GM21717 (cell line): ENCODE measurements at regions not wholly inside any gene's neighbourhood (a gene's known extent, or its start where the extent isn't known, plus 50 kb on each side); places are given as distances from the start of the nearest gene placed in this dataset.

ENCODE experiments used
- ATAC-seq: cut with Tn5 transposase; IDR thresholded peaks from one replicate; pipeline ENCODE4 v1.9.1; 2021; ENCODE audit warnings: mild to moderate bottlenecking, moderate library complexity; ENCODE audit not compliant: unreplicated experiment

GRCh38 chr18:41373612-41374011 is 581.4 kb upstream of the PIK3C3 start:
- ATAC-seq = no peak

DNA sequence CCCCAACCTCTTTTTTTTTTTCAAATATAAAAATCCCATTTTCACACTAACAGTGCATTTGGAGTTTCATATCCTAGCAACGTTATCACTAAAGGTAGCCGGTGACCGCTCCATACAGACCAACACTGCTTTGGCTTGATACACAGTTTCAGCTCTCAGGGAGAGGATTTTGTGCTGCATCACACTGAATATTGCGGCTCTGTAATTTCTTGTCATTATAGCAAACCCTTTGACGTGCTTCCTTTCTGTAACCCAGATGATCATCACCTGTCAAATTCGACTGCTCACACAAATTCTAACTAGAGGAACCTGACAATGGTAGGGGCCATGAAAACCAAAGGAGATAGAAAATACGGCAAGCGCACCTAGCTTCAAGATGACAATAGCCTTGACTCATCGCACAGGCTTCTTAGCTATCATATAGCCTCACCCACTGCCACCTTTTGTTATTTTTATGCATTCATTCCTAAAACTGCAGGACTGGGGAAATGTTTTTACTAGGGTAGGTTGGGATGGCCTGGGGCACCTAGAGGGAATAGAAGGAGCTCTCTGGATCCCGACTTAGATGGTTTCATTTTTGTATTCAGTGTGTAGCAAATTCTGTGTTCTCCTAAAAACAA is 582.9 kb upstream of the PIK3C3 start:
- no peak for ATAC-seq

DNA sequence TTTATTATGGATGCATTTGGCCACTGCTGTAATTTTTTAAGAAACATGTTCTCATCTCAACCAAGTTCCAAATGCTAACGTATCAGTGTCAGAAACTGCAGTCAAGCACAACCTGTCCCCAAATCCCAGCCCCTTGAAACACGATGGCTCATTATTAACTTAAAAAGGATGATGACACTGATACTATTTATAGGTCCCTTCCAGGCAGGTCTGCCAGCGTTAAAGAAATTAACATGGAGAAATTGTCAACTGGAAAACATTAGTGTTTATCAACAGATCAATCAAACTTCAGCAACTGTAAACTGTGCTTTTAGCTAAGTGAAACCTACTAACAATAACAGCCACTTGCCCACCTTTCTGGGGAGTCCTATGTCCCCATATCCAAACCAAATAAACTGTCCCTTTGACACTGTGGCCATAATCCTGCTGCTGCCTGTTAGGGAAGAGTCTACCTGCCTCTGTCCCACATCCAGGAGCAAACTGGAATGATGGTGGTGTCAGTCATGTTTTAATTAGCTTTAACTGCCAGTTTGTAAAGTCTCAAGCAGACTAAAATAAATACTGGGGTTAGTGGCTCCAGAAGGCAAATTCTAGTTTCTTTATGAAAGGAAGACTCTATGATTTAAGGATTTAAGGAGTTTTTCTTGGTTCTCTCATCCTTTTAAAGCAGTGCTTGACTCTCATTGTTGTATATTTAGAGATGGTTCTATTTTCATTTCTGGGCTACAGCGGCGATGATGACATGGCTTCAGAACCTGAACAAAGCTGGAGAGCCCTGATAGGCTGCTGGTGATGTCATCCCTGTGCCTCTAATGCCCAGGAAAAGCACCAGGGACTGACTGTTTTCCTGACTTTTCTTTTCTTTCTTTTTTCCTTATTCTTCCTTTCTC is 583.6 kb upstream of the PIK3C3 start:
- ATAC-seq = no peak

GRCh38 chr18:41370740-41371139 is 584.3 kb upstream of the PIK3C3 start:
- no peak for ATAC-seq

GRCh38 chr18:41357708-41358107 is 597.3 kb upstream of the PIK3C3 start:
- no peak for ATAC-seq

DNA sequence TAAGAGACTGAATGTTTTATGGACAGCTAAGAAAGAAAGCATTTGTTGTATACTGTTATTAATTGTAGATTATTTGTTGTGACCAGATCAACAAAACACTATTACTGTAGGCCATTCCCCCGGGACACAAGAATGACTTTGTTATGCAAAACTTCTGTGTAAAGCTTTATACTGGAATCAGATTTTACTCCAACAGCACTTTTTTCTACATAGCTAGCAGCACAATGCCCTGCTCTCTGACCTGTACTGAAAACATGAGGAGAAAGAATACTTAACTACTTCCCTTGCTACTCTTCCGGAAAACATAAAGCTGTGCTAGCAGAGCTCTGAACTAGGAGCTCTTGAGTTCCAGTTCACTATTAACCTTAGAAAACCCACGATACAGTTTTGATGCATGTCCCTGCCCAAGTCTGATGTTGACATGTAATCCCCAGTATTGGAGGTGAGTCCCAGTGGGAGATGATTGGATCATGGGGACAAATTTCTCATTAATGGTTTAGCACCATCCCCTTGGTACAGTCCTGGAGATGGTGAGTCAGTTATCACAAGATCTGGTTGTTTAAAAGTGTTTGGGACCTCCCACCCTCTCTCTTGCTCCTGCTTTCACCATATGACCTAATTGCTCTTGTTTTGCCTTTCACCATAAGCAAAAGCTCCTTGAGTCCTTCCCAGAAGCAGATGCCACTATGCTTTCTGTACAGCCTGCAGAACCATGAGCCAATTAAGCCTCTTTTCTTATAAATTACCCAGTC is 601.1 kb upstream of the PIK3C3 start:
- ATAC-seq = no peak

GRCh38 chr18:41351430-41351829 is 603.6 kb upstream of the PIK3C3 start:
- ATAC-seq = no peak

DNA sequence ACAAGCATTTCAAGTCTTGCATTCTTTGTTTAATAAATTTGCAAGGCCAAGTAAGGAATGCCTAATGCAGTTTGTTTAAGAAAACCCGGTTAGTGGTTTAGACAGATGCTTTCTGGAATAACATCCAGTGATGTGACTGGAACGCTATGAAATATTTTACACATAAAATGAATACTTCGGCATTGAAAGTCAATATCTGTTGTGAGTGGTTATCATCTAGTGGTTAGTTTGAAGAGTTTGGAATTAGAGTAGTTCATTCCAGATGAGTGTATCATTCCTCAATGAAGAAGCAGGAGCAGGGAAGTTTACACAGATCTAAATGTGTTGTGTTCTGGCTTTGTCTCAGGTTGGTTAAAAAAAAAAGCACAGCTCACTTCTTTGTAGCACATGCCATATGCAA is 608.0 kb upstream of the PIK3C3 start:
- no peak for ATAC-seq

- ATAC-seq = no peak
These were observed 611.2 kb upstream of the PIK3C3 start for GRCh38 chr18:41343808-41344207.

DNA sequence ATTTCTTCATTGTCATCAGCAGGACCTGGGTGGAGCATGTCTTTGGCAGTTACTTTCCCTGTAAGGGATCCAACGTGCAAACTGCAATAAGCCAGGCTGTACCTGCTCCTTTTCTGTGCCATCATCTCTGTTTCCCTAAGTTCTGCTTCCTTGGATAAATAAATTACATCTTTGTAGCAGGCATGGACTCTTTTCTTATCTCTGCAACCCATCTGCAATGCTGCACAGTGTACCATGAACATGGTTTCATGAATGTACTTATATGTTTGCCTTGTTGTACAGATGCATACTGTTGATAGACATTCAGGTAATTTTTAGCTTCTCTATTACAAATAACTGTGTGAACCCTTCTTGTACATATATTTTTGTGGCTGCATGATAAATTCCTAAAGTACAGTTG is 616.7 kb upstream of the PIK3C3 start:
- no peak for ATAC-seq

DNA sequence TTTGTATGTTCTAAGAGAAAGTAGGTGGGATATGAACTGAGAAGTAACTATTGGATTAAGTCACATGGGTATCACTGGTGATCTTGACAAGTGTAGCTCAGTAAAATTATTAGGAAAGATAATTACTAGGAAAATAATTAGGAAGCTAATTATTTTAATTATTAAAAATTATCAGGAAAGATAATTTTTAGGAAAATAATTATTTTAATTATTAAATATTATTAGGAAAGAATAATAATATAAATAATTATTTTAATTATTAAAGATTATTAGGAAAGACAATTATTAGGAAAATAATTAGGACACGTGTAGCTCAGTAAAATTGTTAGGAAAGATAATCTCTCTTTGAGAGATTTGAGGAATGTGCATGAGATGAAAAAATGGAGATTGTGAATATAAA is 623.4 kb upstream of the PIK3C3 start:
- no peak for ATAC-seq

DNA sequence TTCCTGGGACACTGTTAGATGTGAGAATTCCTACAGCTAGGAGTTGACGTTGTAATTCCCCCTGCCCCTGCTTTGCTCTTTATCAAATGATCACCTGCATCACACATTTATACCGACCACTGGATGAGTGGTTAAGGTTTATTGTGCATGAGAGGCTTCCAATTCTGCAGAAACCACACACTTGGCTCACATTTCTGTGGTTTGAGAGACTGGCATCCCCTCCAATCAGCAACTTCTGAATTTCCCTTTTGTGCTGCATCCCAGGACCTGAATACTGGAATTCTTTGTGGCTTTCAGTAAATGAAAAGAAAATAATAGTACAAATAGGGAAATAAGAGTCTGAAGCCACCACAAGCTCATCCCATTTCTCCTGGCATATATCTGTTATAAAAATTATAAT is 628.7 kb upstream of the PIK3C3 start:
- no peak for ATAC-seq

GRCh38 chr18:41324934-41325333 is 630.1 kb upstream of the PIK3C3 start:
- no peak for ATAC-seq

DNA sequence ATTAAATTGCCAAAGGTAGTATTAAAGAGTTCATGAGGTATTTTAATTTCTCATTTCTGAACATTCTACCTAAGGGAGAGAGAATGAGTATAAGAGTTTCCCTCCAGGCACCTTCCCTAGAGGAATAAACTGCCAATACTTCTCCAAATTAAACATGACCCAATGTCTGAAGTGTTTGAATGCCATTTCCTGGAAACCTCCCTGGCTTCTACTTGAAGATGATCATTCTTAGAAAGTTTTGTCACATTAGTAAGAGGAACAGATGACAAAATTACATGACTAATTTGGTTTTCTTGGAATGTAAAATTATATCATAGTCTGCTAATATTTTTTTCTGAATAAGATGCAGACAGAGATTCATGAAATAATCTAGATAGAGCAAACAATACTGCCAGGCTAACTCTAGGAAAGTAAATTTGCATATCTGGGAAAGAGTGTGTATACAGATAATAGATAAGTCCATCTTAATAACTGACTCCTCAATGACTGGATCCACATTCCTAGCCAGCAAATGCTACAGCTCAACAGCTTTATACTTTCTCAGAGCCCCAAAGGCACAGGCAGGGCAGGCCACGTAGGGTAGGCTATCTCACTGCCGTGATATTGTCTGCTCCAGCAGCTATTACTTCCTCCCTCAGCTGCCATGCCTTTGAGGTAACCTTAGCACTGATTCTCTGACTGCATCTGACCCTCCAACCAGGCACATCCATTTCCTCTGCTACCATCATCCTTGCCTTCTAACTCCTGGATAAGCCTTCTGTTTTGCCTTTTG is 630.8 kb upstream of the PIK3C3 start:
- no peak for ATAC-seq

- no peak for ATAC-seq
These were observed 632.0 kb upstream of the PIK3C3 start for GRCh38 chr18:41323044-41323443.

GRCh38 chr18:41320100-41320499 is 634.9 kb upstream of the PIK3C3 start:
- ATAC-seq = no peak

DNA sequence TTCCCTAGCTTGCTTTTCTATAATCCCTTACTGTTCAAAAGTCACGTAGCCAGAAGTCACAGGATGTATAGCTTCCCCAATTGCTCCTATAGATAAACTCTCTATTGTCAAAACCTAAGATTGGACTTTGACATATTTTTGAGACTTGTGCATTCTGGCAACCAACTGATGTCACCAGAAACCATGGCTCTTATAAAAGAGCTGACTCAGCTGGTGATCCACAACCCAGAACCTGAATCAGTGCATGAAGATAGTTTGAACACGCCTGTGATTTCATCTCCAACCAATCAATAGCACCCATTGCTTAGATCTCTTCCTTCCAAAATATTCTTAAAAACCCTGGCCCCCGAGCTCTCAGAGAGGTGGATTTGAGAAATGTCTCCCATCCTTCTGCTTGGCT is 639.9 kb upstream of the PIK3C3 start:
- ATAC-seq = no peak

DNA sequence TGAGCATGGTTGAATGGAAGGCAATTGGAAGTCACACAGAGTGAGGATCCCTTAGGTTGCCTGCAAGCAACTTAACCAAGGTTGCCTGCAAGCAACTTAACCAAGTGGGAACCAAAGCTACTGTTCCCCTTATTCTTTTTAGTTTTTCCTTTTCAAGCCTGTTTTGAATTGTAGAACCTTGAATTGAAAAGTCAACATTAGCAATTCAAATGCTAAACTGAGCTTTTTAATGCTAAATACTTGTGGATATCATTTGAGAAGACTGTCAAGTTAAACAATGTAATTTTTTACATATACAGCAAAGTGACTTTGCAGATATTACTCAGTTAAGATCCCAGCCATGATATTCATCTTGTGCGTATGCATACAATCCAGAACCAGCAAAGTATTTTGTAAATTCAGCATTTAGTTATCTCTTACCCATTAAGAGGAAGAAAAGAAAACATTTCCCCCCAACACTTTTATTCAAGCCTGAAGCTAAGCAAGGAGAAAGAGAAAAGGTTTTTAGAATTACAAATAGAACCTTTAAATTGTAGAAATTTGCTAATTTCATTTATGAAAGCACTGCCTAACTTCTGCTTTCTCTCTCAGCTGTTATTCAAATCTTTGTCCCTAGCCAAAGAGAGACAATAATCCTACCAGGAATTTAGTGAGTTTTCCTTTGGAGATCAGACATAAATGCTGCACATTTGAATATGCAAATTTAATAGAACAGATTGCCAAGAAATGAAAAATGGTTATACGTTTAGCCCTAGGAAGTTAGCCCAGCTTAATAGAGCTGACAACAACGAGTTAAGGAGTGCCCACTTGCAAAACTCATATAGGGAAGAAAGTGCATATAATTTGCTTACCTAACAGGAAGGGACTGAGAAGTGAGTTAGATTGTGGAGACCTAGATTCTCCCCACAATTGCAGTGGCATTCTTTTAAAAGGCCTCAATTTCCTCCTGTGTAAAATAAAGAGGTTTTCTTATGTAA is 643.2 kb upstream of the PIK3C3 start:
- no peak for ATAC-seq

DNA sequence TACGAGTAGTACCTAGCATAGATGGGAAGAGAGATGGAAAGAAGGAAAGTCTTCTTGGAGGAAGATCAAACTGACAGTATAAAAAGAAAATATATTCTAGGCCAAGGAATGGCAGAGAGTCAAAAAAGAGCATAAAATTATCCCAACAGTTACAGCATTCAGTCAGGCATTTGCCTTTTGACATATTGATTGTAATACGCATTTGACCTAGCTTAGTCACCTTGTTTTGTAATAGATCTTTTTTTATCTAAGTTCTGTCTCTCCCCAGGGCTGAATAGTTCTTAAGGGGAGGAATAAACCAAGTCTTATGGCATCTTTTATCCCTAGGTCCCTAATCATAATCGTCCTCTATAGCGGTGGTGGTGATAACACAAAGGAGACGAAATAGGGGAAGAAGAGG is 657.3 kb upstream of the PIK3C3 start:
- no peak for ATAC-seq

DNA sequence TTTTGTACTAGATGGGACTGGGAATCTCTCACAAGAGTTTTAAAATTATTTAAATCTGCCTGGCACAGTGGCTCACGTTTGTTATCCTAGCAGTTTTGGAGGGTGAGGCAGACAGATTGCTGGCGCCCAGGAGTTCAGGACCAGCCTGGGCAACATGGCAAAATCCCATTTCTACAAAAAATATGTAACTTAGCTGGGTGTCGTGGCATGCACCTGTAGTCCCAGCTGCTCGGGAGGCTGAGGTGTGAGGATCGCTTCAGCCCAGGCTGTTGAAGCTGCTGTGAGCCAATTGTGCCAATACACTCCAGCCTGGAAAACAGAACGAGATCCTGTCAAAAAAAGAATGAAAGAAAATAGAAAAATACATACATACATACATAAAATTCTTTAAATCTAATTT is 685.7 kb upstream of the PIK3C3 start:
- ATAC-seq = no peak
